ENCODE measurements at regions not wholly inside any gene's neighbourhood (a gene's known extent, or its start where the extent isn't known, plus 50 kb on each side); places are given as distances from the start of the nearest gene placed in this dataset.

GRCh38 chr9:116027951-116028350 lies 125.6 kb upstream of the PAPPA start:
- ATAC-seq (no peak), DNase-seq (no peak)
- no peak overlapping the region for H3K4me3 ChIP-seq
- H3K4me1 ChIP-seq: no peaks in the 10 kb centered on the region
- intact Hi-C loops (cut with DNase I): no loop called here
- no peaks in the 10 kb centered on the region for H3K27me3 ChIP-seq
- H3K27ac ChIP-seq: no peak overlapping the region
- peaks cover 0 to 36% (median 4%) of the 10 kb centered on the region in 12 donors for H3K9me3 ChIP-seq
- 23 to 41% (median 30%) methylated on average over 1 of the region's 1 CpG for WGBS, 4 donors
- no peak for TF ChIP-seq POLR2A (IDR thresholded peaks at IDR 0.05)
- TF ChIP-seq, protein P1, sequence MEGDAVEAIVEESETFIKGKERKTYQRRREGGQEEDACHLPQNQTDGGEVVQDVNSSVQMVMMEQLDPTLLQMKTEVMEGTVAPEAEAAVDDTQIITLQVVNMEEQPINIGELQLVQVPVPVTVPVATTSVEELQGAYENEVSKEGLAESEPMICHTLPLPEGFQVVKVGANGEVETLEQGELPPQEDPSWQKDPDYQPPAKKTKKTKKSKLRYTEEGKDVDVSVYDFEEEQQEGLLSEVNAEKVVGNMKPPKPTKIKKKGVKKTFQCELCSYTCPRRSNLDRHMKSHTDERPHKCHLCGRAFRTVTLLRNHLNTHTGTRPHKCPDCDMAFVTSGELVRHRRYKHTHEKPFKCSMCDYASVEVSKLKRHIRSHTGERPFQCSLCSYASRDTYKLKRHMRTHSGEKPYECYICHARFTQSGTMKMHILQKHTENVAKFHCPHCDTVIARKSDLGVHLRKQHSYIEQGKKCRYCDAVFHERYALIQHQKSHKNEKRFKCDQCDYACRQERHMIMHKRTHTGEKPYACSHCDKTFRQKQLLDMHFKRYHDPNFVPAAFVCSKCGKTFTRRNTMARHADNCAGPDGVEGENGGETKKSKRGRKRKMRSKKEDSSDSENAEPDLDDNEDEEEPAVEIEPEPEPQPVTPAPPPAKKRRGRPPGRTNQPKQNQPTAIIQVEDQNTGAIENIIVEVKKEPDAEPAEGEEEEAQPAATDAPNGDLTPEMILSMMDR (IDR thresholded peaks at IDR 0.05): no peak
- H3K36me3 ChIP-seq: no peaks in the 10 kb centered on the region

DNA sequence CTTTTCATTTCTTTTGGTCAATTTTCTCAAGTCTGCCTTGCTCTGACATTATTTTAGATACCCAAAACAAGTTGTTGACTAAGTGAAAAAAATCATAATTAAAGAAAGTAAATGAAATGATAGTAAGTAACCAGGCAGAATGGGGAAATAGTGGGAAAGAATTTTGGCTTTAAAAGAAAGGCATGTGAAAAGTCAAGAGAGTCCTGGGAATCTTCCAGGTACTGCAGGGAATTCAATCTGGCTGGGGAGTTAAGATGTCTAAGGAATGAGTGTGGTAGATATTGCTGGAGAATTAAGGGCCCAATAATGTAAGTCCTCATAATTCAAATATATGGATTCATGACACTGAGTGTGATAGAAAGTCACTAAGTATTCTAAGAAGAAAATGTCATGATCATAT lies 123.1 kb upstream of the PAPPA start:
- TF ChIP-seq, protein P1 (IDR thresholded peaks at IDR 0.05): no peak
- no peak for TF ChIP-seq POLR2A (IDR thresholded peaks at IDR 0.05)
- Histone ChIP-seq H3K36me3 (no peaks in the 10 kb centered on the region), H3K27ac (no peak overlapping the region), H3K27me3 (no peaks in the 10 kb centered on the region), H3K4me3 (no peak overlapping the region), H3K4me1 (no peaks in the 10 kb centered on the region), H3K9me3 (peaks cover 0 to 29% (median 4%) of the 10 kb centered on the region in 12 donors)
- DNase-seq: no peak
- ATAC-seq: no peak
- intact Hi-C loops (cut with DNase I): no loop called here

DNA sequence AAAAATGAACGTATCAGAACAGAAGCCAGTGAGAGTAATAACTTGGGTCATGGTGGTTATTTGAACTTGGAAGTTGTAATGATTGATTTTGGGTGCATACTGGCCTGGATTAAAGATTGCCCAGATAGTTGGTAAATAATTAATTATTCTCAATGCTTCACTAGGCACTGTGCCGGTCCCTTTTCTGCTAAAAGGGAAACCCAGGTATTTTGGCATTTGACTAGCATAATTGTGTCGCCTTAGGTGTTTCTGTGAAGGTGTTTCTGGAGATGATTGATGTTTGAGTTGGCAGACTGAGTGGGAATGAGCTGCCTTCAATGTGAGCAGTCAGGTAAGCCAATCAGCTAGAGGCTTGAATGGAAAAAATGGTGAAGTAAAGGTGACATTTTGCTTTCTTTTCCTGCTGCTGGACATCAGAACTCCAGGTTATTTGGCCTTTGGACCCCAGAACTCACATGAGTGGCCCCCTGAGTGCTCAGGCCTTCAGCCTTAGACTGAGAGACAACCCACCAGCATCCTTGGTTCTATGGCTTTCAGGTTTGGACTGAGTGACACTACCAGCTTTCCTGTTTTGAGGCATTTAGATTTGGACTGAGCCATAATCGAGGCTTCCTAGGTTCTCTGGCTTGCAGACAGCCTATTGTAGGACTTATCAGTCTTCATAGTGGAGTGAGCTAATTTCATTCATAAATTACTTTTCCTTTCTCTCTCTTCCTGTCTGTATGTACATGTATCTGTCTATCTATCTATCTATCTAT lies 120.7 kb upstream of the PAPPA start:
- H3K4me1 ChIP-seq: no peaks in the 10 kb centered on the region
- ATAC-seq (no peak), DNase-seq (no peak)
- no peak for TF ChIP-seq POLR2A (IDR thresholded peaks at IDR 0.05)
- TF ChIP-seq, protein P1 (IDR thresholded peaks at IDR 0.05): no peak
- no peaks in the 10 kb centered on the region for H3K36me3 ChIP-seq
- H3K4me3 ChIP-seq: no peak overlapping the region
- H3K27ac ChIP-seq: no peak overlapping the region
- intact Hi-C loops (cut with DNase I): no loop called here
- peaks cover 0 to 28% (median 4%) of the 10 kb centered on the region in 12 donors for H3K9me3 ChIP-seq
- 81 to 87% (median 84%) methylated on average over 4 of the region's 4 CpGs for WGBS, 4 donors
- no peaks in the 10 kb centered on the region for H3K27me3 ChIP-seq

- WGBS, 4 donors: 57 to 92% (median 78%) methylated on average over 1 of the region's 1 CpG
- Histone ChIP-seq H3K27ac (no peak overlapping the region), H3K4me1 (no peaks in the 10 kb centered on the region), H3K36me3 (no peaks in the 10 kb centered on the region), H3K9me3 (no peaks in the 10 kb centered on the region), H3K27me3 (no peaks in the 10 kb centered on the region), H3K4me3 (no peak overlapping the region)
- ATAC-seq (no peak), DNase-seq (no peak)
- intact Hi-C loops (cut with DNase I): no loop called here
- TF ChIP-seq, protein P1 (IDR thresholded peaks at IDR 0.05): no peak
- no peak for TF ChIP-seq POLR2A (IDR thresholded peaks at IDR 0.05)
Measured at GRCh38 chr9:116039312-116039711, 114.3 kb upstream of the PAPPA start.
